Skeletal muscle satellite cell (primary cell): ENCODE measurements at regions not wholly inside any gene's neighbourhood (a gene's known extent, or its start where the extent isn't known, plus 50 kb on each side); places are given as distances from the start of the nearest gene placed in this dataset.
"Not testable (repeated sequence)": the region's sequence is repeated elsewhere in the genome, so short reads cannot be mapped to it uniquely, and the experiment has no call there.

Experiments used
- H3K27me3 ChIP-seq: 2 replicates; pipeline ENCODE4 v1.7.0; 2013; ENCODE audit warnings: low read length; ENCODE audit not compliant: control insufficient read depth, insufficient read depth
- H3K36me3 ChIP-seq: 2 replicates; pipeline ENCODE4 v1.7.0; 2013; ENCODE audit warnings: mild to moderate bottlenecking, control low read depth, low read length; ENCODE audit not compliant: insufficient read depth
- H3K4me1 ChIP-seq: 2 replicates; pipeline ENCODE4 v1.7.0; 2013; ENCODE audit warnings: low read length; ENCODE audit not compliant: control insufficient read depth, insufficient read depth
- H3K4me2 ChIP-seq: 2 replicates; pipeline ENCODE4 v1.7.0; 2013; ENCODE audit warnings: mild to moderate bottlenecking, low read length
- H3K4me3 ChIP-seq: 2 replicates; pipeline ENCODE4 v1.7.0; 2013; ENCODE audit warnings: low read length
- H3K9ac ChIP-seq: 2 replicates; pipeline ENCODE4 v1.7.0; 2013; ENCODE audit warnings: mild to moderate bottlenecking, low read depth, low read length, moderate library complexity
- H3K9me3 ChIP-seq: replicated peaks from 2 replicates; pipeline ENCODE4 v1.7.0; 2013; ENCODE audit warnings: mild to moderate bottlenecking, control low read depth, low read length

DNA sequence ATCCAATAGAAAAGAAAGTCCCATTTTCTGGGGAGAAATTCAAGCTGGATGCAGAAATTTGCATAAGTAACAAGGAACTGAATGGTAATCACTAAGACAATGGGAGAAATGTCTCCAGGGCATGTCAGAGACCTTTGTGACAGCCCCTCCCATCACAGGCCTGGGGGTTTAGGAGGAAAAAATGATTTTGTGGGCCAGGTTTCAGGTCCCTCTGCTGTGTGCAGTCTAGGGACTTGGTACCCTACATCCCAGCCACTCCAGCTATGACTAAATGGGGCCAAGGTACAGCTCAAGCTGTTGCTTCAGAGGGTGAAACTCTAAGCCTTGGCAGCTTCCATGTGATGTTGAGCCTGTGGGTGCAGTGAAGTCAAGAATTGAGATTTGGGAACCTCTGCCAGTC, 695.5 kb upstream of the MIR17HG start:
- Histone ChIP-seq H3K4me3 (no peak overlapping the region), H3K36me3 (no peaks in the 10 kb centered on the region), H3K9ac (no peak overlapping the region), H3K4me1 (no peaks in the 10 kb centered on the region), H3K4me2 (no peak overlapping the region), H3K9me3 (no peaks in the 10 kb centered on the region), H3K27me3 (no peaks in the 10 kb centered on the region)

DNA sequence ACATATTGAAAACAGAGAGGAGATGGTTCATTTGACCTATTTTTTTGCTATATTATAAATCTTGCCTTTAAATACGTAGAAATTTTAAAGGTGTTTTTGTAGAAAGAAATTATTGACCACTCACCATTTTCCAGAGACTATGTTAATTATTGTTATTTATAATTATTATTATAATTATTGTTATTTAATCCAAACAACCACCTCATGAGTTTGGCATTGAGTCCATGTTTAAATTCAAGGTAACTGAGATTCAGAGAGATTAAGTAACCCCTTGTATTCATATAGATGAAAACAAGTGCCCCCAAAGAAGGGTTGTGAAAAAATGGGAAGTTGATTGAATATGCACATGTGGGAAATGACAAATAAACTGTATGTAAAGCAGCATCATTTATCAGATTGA, 692.5 kb upstream of the MIR17HG start:
- Histone ChIP-seq H3K9me3 (no peaks in the 10 kb centered on the region), H3K27me3 (no peaks in the 10 kb centered on the region), H3K4me1 (no peaks in the 10 kb centered on the region), H3K4me3 (no peak overlapping the region), H3K4me2 (no peak overlapping the region), H3K36me3 (no peaks in the 10 kb centered on the region), H3K9ac (no peak overlapping the region)

DNA sequence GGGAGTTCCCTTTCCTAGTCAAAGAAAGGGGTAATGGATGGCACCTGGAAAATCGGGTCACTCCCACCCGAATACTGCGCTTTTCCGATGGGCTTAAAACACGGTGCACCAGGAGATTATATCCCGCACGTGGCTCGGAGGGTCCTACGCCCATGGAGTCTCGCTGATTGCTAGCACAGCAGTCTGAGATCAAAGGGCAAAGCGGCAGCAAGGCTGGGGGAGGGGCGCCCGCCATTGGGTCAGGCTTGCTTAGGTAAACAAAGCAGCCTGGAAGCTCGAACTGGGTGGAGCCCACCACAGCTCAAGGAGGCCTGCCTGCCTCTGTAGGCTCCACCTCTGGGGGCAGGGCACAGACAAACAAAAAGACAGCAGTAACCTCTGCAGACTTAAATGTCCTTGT, 683.3 kb upstream of the MIR17HG start:
- H3K36me3 ChIP-seq, H3K4me1 ChIP-seq, H3K4me2 ChIP-seq, H3K27me3 ChIP-seq, H3K4me3 ChIP-seq, H3K9me3 ChIP-seq, H3K9ac ChIP-seq: not testable (repeated sequence)

DNA sequence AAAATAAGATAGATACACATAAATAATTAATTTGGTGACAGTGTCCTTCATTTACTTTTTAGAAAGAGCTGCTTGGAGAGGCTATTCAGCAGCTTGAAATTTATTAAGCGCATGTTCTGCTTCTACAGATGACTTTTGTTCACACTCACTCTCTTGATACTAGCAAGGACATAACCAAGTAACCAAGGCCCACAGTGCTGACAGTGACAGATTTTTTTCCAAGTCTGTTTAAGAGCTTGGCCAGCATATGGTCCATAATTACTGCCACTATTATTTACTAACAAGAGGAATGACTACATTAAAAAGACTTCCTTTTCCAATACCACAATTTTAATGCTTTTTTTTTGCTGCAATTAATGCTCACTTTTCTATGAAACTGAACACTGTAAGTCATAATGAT, 673.7 kb upstream of the MIR17HG start:
- H3K36me3 ChIP-seq: no peaks in the 10 kb centered on the region
- H3K4me2 ChIP-seq: no peak overlapping the region
- no peaks in the 10 kb centered on the region for H3K9me3 ChIP-seq
- no peak overlapping the region for H3K9ac ChIP-seq
- H3K4me1 ChIP-seq: no peaks in the 10 kb centered on the region
- H3K4me3 ChIP-seq: no peak overlapping the region
- no peaks in the 10 kb centered on the region for H3K27me3 ChIP-seq

DNA sequence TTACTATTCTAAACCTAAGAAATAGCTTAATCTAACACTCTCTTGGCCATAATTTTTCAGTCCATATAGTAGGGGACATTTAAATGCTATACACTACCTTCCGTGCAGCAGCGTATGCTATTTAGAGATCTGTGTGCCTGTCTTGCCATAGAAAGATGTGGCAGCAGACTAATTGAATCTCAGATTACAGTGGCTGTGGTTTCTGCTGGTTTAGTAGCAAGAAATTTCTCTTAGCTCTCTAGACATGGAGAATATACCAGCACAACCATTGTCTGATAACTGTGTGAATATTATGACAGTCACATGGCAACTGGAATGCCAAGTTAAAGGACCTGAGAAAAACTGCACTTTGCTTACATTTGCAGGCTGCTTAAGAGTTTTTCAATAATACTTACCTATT, 672.4 kb upstream of the MIR17HG start:
- Histone ChIP-seq H3K4me1 (no peaks in the 10 kb centered on the region), H3K4me3 (no peak overlapping the region), H3K9ac (no peak overlapping the region), H3K9me3 (no peaks in the 10 kb centered on the region), H3K4me2 (no peak overlapping the region), H3K36me3 (no peaks in the 10 kb centered on the region), H3K27me3 (no peaks in the 10 kb centered on the region)

DNA sequence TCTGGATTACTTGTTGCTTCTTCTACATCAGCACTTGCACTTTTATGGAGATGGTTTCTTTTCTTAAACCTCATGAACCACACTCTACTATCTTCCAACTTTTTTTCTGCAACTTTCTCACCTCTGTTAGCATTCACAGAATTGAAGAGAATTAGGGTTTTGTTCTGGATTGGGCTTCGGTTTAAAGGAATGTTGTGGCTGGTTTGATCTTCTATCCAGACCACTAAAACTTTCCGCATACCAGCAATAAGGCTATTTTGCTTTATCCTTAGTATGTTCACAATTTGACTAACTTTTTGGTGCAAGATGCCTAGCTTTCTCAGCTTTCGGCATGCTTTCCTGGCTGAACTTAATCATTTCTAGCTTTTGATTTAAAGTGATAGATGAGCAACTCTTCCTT, 666.7 kb upstream of the MIR17HG start:
- Histone ChIP-seq H3K27me3 (no peaks in the 10 kb centered on the region), H3K9ac (no peak overlapping the region), H3K4me2 (no peak overlapping the region), H3K4me3 (no peak overlapping the region), H3K36me3 (no peaks in the 10 kb centered on the region), H3K4me1 (peaks cover 7% of the 10 kb centered on the region), H3K9me3 (no peaks in the 10 kb centered on the region)

DNA sequence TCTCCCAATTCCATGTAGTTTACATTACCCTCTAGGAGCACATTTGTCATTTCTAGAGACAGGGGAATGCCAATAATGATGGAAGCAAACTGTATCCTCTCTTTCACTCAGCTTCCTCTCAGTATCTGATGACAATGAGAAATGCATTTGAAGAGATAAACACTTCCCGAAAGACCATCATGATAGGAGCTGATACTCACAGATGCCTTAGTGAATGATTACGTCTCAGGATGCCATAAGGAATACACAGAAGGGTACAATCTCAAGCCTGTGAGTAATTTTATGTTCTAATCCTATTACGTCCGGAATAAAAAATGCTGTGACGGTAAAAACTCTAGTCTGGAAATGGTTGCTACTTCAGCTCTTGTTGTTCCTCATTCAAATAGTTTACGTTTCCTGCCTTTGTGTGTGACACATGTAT, 663.8 kb upstream of the MIR17HG start:
- Histone ChIP-seq H3K4me3 (no peak overlapping the region), H3K9ac (no peak overlapping the region), H3K4me1 (peaks cover 18% of the 10 kb centered on the region), H3K9me3 (no peaks in the 10 kb centered on the region), H3K4me2 (no peak overlapping the region), H3K27me3 (no peaks in the 10 kb centered on the region), H3K36me3 (no peaks in the 10 kb centered on the region)

DNA sequence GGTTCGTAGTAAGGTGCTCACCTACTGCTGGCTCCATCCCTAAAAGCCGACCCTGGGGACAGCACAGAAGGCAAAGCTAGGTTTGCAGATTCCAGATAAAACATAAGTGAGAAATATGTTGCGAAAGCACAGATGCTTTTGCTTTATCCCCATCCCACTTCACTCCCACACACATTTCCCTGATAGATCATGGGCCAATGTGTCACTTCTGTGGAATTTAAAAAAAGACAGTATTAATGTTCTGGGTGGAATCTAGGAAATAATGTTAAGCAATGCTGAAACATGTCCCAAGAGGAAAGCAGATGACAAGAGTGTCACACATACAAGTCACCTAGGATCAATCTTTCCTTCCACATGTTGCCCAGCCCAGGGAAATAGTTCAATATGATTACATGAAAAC, 661.0 kb upstream of the MIR17HG start:
- Histone ChIP-seq H3K9me3 (no peaks in the 10 kb centered on the region), H3K4me2 (peak overlapping the region; percentile 37), H3K36me3 (no peaks in the 10 kb centered on the region), H3K4me1 (peaks cover 33% of the 10 kb centered on the region), H3K27me3 (no peaks in the 10 kb centered on the region), H3K4me3 (no peak overlapping the region), H3K9ac (peak overlapping the region; percentile 30)

DNA sequence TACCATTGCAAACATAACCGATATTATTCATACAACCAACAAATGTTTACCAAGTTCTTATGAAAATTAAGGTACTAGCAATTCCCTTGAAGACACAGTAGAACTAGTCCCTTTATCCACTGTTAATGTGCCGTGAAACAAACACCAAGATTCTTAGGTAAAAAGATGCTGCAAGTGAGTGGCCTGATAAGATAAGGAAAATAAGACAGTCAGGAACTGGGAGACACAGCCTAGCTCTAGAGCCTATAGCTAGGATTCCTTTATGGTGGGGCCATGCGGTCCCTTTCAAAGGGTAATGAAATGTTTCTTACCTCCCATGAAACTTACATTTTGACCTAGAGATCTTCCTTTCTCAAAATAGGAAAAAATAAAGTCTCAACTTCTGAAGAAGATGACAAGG, 658.4 kb upstream of the MIR17HG start:
- Histone ChIP-seq H3K36me3 (no peaks in the 10 kb centered on the region), H3K4me2 (no peak overlapping the region), H3K4me3 (no peak overlapping the region), H3K4me1 (peaks cover 33% of the 10 kb centered on the region), H3K27me3 (no peaks in the 10 kb centered on the region), H3K9me3 (no peaks in the 10 kb centered on the region), H3K9ac (no peak overlapping the region)

DNA sequence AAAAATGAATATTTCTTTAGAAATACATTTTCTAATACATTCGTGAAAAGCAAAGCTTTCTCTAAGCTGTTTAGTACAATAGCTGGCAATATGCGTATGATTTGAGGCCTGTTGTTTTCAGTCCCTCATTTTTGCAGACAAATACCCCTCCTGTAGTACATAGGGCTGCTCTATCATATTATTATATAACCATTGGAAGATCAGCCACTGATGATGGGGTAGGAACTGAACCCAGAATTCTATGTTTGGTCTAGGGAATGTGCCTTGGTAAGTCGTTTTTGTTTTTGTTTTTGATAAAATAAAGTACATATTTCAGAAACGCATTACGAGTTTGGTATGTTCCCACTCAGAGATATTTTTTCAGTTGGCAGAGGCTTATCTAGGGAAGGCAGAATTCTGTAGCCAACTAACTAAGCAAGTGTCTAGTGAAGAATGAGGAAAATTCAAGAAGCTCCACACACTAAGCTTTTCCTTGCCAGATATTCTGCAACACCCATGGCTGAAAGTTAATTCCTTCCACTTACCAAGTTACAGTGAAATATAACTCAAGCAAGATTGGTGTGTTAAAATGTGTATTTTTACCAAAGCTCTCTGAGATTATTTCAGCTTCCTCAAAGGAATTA, 656.9 kb upstream of the MIR17HG start:
- H3K27me3 ChIP-seq: no peaks in the 10 kb centered on the region
- H3K4me1 ChIP-seq: peaks cover 28% of the 10 kb centered on the region
- H3K4me2 ChIP-seq: no peak overlapping the region
- H3K4me3 ChIP-seq: no peak overlapping the region
- H3K36me3 ChIP-seq: no peaks in the 10 kb centered on the region
- H3K9me3 ChIP-seq: no peaks in the 10 kb centered on the region
- peak overlapping the region; percentile 20 for H3K9ac ChIP-seq

DNA sequence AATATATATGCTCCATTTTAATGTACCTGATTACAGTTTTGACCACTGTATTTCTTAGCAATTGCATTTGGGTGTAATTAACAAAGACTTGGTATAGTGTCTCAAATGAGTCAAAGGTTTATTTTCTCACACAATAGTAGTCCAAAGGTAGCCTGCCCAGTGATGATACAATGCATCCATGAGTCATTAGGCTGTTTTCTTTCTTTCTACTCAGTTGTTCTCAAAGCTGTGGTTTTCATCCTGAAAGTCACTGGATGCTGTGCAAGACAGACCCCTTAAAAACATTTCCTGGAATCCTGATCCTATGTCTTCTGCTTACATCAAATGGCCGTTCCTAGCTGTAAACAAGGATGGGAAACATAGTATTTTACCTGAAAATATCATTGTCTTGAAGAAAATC, 651.2 kb upstream of the MIR17HG start:
- Histone ChIP-seq H3K9me3 (no peaks in the 10 kb centered on the region), H3K4me1 (peaks cover 9% of the 10 kb centered on the region), H3K4me3 (no peak overlapping the region), H3K27me3 (no peaks in the 10 kb centered on the region), H3K4me2 (no peak overlapping the region), H3K36me3 (no peaks in the 10 kb centered on the region), H3K9ac (no peak overlapping the region)

DNA sequence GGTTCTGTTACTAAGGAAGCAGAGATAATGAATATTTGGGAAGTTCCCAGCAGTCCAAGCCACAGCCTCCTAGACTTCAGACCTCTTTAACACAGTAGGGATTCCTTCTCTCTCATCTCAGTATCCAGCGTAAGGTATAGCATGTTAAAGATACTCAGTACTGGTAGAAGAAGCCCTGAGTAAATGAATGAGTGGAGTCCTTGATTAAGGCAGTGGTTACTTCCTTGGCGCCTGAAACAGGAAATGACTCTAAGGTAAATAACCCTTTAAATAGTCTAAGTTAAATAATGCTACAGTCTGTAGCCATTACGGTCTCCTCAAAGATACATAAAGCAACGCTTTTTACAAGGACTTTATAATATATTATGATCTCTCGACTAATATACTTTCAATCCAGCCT, 650.8 kb upstream of the MIR17HG start:
- Histone ChIP-seq H3K27me3 (no peaks in the 10 kb centered on the region), H3K36me3 (no peaks in the 10 kb centered on the region), H3K9me3 (no peaks in the 10 kb centered on the region), H3K4me1 (peaks cover 7% of the 10 kb centered on the region), H3K4me2 (no peak overlapping the region), H3K4me3 (no peak overlapping the region), H3K9ac (no peak overlapping the region)
